MM.1S (cell line): ENCODE measurements at regions not wholly inside any gene's neighbourhood (a gene's known extent, or its start where the extent isn't known, plus 50 kb on each side); places are given as distances from the start of the nearest gene placed in this dataset.

ENCODE experiments used
- DNase-seq: peaks from one replicate; pipeline ENCODE4 v3.0.0-alpha.2; 2015
- H2AFZ ChIP-seq: fragments of 300-600 bp; sonication (generic); 2 replicates; pipeline ENCODE4 v1.6.0; 2016; ENCODE audit warnings: antibody characterized with exemption, low read length
- H3F3A ChIP-seq: fragments of 300-600 bp; sonication (generic); 2 replicates; pipeline ENCODE4 v1.6.1; 2016; ENCODE audit warnings: mild to moderate bottlenecking, antibody characterized with exemption, low read length, moderate library complexity, mixed read lengths; ENCODE audit not compliant: insufficient read depth
- H3K27ac ChIP-seq: fragments of 300-600 bp; sonication (generic); 2 replicates; pipeline ENCODE4 v1.5.1; 2016; ENCODE audit warnings: mild to moderate bottlenecking, low read length
- H3K27me3 ChIP-seq: fragments of 300-600 bp; sonication (generic); replicated peaks from 2 replicates; pipeline ENCODE4 v1.6.0; 2016; ENCODE audit warnings: low read length; ENCODE audit not compliant: insufficient read depth
- H3K36me3 ChIP-seq: fragments of 300-600 bp; sonication (generic); replicated peaks from 2 replicates; pipeline ENCODE4 v1.6.1; 2016; ENCODE audit warnings: mild to moderate bottlenecking, low read length, mixed read lengths; ENCODE audit not compliant: insufficient read depth
- H3K4me1 ChIP-seq: fragments of 300-600 bp; sonication (generic); 2 replicates; pipeline ENCODE4 v1.6.1; 2016; ENCODE audit warnings: low read length, mixed read lengths
- H3K4me2 ChIP-seq: fragments of 300-600 bp; sonication (generic); 2 replicates; pipeline ENCODE4 v1.6.0; 2016; ENCODE audit warnings: low read depth, low read length
- H3K4me3 ChIP-seq: fragments of 300-600 bp; sonication (generic); 2 replicates; pipeline ENCODE4 v1.5.1; 2016; ENCODE audit warnings: low read length, mixed read lengths
- H3K79me2 ChIP-seq: fragments of 300-600 bp; sonication (generic); 2 replicates; pipeline ENCODE4 v1.6.1; 2016; ENCODE audit warnings: mixed run types, low read length, mixed read lengths
- H3K9ac ChIP-seq: fragments of 300-600 bp; sonication (generic); 2 replicates; pipeline ENCODE4 v1.6.1; 2016; ENCODE audit warnings: low read length, mixed read lengths
- H3K9me2 ChIP-seq: fragments of 300-600 bp; sonication (generic); replicated peaks from 2 replicates; pipeline ENCODE4 v1.6.1; 2016; ENCODE audit warnings: mild to moderate bottlenecking, low read length, mixed read lengths; ENCODE audit not compliant: insufficient read depth
- H3K9me3 ChIP-seq: fragments of 300-600 bp; sonication (generic); replicated peaks from 2 replicates; pipeline ENCODE4 v1.6.1; 2016; ENCODE audit warnings: mild to moderate bottlenecking, low read length, mixed read lengths; ENCODE audit not compliant: insufficient read depth
- H4K20me1 ChIP-seq: fragments of 300-600 bp; sonication (generic); 2 replicates; pipeline ENCODE4 v1.6.1; 2016; ENCODE audit warnings: mild to moderate bottlenecking, low read length, moderate library complexity, mixed read lengths; ENCODE audit not compliant: insufficient read depth
- CTCF ChIP-seq: fragments of 300-600 bp; sonication (generic); IDR thresholded peaks from 2 replicates; pipeline ENCODE4 v1.5.1; 2016; ENCODE audit warnings: antibody characterized with exemption, low read length, mixed read lengths
- EZH2 ChIP-seq: fragments of 300-600 bp; sonication (generic); optimal IDR thresholded peaks from 2 replicates; pipeline ENCODE3; 2017; ENCODE audit warnings: low read depth, mild to moderate bottlenecking, antibody characterized with exemption, low read length, mixed read lengths
- EZH2phosphoT487 ChIP-seq: fragments of 300-600 bp; sonication (generic); IDR thresholded peaks from 2 replicates; pipeline ENCODE4 v1.6.1; 2018; ENCODE audit warnings: antibody characterized with exemption, low read length

GRCh38 chr3:176697284-176697889, 499.9 kb downstream of the TBL1XR1 start:
- Histone ChIP-seq H3K4me2 (no peak overlapping the region), H3K4me3 (no peak overlapping the region), H3K27ac (no peak overlapping the region), H3K27me3 (no peaks in the 10 kb centered on the region), H4K20me1 (no peaks in the 10 kb centered on the region), H3K36me3 (no peaks in the 10 kb centered on the region), H3K9ac (no peak overlapping the region), H3K4me1 (peaks cover 4% of the 10 kb centered on the region; the same call in 1 of the 2 replicates), H3F3A (no peaks in the 10 kb centered on the region), H3K9me2 (no peaks in the 10 kb centered on the region), H2AFZ (no peak overlapping the region), H3K9me3 (no peaks in the 10 kb centered on the region), H3K79me2 (no peaks in the 10 kb centered on the region)
- no peak for TF ChIP-seq EZH2
- TF ChIP-seq CTCF: no peak
- no peak for TF ChIP-seq EZH2phosphoT487
- DNase-seq: no peak

- no peak overlapping the region for H3K27ac ChIP-seq
- no peaks in the 10 kb centered on the region for H3K27me3 ChIP-seq
- no peak overlapping the region for H3K4me3 ChIP-seq
- H3K9ac ChIP-seq: no peak overlapping the region
- H3K79me2 ChIP-seq: no peaks in the 10 kb centered on the region
- no peak for DNase-seq
- no peak overlapping the region for H3K4me2 ChIP-seq
- H3K9me2 ChIP-seq: no peaks in the 10 kb centered on the region
- no peaks in the 10 kb centered on the region for H3K9me3 ChIP-seq
- no peak overlapping the region for H2AFZ ChIP-seq
- H4K20me1 ChIP-seq: no peaks in the 10 kb centered on the region
- H3K36me3 ChIP-seq: no peaks in the 10 kb centered on the region
- no peaks in the 10 kb centered on the region for H3F3A ChIP-seq
- H3K4me1 ChIP-seq: peaks cover 4% of the 10 kb centered on the region; the same call in 1 of the 2 replicates
- TF ChIP-seq EZH2: no peak
- no peak for TF ChIP-seq EZH2phosphoT487
- TF ChIP-seq CTCF: no peak
These were observed 500.5 kb downstream of the TBL1XR1 start for GRCh38 chr3:176696816-176697215.

- Histone ChIP-seq H3F3A (no peaks in the 10 kb centered on the region), H3K27me3 (no peaks in the 10 kb centered on the region), H4K20me1 (no peaks in the 10 kb centered on the region), H2AFZ (no peak overlapping the region), H3K4me1 (no peaks in the 10 kb centered on the region), H3K79me2 (no peaks in the 10 kb centered on the region), H3K9ac (no peak overlapping the region), H3K36me3 (no peaks in the 10 kb centered on the region), H3K4me2 (no peak overlapping the region), H3K9me3 (no peaks in the 10 kb centered on the region), H3K27ac (no peak overlapping the region), H3K4me3 (no peak overlapping the region), H3K9me2 (no peaks in the 10 kb centered on the region)
- no peak for TF ChIP-seq CTCF
- TF ChIP-seq EZH2: no peak
- no peak for TF ChIP-seq EZH2phosphoT487
- DNase-seq: no peak
These were observed 504.1 kb downstream of the TBL1XR1 start for GRCh38 chr3:176692966-176693785.
